ENCODE measurements at regions not wholly inside any gene's neighbourhood (a gene's known extent, or its start where the extent isn't known, plus 50 kb on each side); places are given as distances from the start of the nearest gene placed in this dataset.

DNA sequence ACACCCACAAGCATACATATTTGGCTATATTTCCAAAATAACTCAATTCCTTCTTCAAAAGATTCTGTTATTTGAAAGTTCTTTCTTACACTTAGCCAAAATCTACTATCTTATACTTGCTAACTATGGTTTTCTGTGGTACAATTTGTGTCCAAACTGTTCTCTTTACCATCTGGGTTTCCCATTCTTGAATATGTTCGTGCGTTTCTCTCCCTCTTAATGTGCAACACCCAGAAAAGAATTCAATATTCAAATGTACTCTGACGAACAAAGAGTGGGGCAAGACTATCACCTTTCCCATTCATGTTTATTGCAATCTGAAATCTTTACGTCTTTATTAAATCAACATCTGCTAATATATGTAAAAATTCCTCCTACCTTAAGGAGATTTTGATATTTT, 912.7 kb downstream of the FAT4 start:
- Histone ChIP-seq H3K27me3 (ENCODE audit: control insufficient read depth, insufficient read depth, low read length) (no peaks in the 10 kb centered on the region), H3K4me1 (ENCODE audit: control insufficient read depth, extremely low read depth, insufficient read depth, low read length) (no peaks in the 10 kb centered on the region), H3K27ac (ENCODE audit: insufficient read depth, low read length) (no peak overlapping the region), H3K9me3 (ENCODE audit: control insufficient read depth, insufficient read depth, low read depth, low read length) (no peaks in the 10 kb centered on the region), H3K4me2 (ENCODE audit: extremely low read depth, insufficient read depth, low read length) (no peak overlapping the region), H3K4me3 (replicated peaks in 1 of 4; ENCODE audit: control extremely low read depth in 1 of 4, insufficient read depth in 1 of 4, low read depth in 3 of 4, low read length in 4 of 4) (no peak overlapping the region), H3K9ac (ENCODE audit: insufficient read depth, low read length) (no peak overlapping the region), H4K20me1 (ENCODE audit: control insufficient read depth, extremely low read depth, insufficient read depth, low read length) (no peaks in the 10 kb centered on the region), H2AFZ (ENCODE audit: low read length) (no peak overlapping the region), H3K36me3 (ENCODE audit: control insufficient read depth, insufficient read depth, low read length) (no peaks in the 10 kb centered on the region), H3K79me2 (ENCODE audit: control insufficient read depth, insufficient read depth, low read length) (no peaks in the 10 kb centered on the region)
- DNase-seq (ENCODE audit: low read depth in 2 of 2), result no peak
- TF ChIP-seq EZH2 (IDR thresholded peaks at IDR 0.05; ENCODE audit: low read length, missing control alignments), result no peak
- TF ChIP-seq, protein P1, sequence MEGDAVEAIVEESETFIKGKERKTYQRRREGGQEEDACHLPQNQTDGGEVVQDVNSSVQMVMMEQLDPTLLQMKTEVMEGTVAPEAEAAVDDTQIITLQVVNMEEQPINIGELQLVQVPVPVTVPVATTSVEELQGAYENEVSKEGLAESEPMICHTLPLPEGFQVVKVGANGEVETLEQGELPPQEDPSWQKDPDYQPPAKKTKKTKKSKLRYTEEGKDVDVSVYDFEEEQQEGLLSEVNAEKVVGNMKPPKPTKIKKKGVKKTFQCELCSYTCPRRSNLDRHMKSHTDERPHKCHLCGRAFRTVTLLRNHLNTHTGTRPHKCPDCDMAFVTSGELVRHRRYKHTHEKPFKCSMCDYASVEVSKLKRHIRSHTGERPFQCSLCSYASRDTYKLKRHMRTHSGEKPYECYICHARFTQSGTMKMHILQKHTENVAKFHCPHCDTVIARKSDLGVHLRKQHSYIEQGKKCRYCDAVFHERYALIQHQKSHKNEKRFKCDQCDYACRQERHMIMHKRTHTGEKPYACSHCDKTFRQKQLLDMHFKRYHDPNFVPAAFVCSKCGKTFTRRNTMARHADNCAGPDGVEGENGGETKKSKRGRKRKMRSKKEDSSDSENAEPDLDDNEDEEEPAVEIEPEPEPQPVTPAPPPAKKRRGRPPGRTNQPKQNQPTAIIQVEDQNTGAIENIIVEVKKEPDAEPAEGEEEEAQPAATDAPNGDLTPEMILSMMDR (conservative IDR thresholded peaks at IDR 0.05 in 1 of 2, IDR thresholded peaks at IDR 0.05 in 1 of 2; ENCODE audit: low read depth in 1 of 2, low read length in 2 of 2), result no peak

DNA sequence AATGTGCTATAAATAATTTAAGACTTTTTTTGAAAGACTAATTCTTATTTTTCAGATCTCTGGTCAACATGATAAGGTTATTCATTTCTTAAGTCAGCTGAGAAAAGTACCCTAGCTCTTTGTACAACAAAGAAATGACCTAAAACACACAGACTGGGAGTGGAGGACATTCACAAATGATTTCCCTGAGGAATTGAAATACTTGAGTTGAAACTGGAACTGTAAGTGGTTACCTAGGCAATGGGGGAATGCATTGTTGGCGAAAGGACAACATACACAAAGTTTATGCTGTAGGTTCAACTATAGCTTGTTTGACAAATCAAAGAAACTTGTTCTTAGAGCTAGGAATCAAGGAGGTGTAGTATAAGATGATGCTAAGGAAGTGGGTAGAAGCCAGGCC, 915.5 kb downstream of the FAT4 start:
- H3K79me2 ChIP-seq (ENCODE audit: control insufficient read depth, insufficient read depth, low read length), result no peaks in the 10 kb centered on the region
- H3K4me1 ChIP-seq (ENCODE audit: control insufficient read depth, extremely low read depth, insufficient read depth, low read length), result no peaks in the 10 kb centered on the region
- no peak overlapping the region for H3K27ac ChIP-seq (ENCODE audit: insufficient read depth, low read length)
- H4K20me1 ChIP-seq (ENCODE audit: control insufficient read depth, extremely low read depth, insufficient read depth, low read length), result no peaks in the 10 kb centered on the region
- no peak overlapping the region for H3K4me2 ChIP-seq (ENCODE audit: extremely low read depth, insufficient read depth, low read length)
- H3K27me3 ChIP-seq (ENCODE audit: control insufficient read depth, insufficient read depth, low read length), result no peaks in the 10 kb centered on the region
- DNase-seq (ENCODE audit: low read depth in 2 of 2), result no peak
- H3K36me3 ChIP-seq (ENCODE audit: control insufficient read depth, insufficient read depth, low read length), result no peaks in the 10 kb centered on the region
- no peak overlapping the region for H2AFZ ChIP-seq (ENCODE audit: low read length)
- no peaks in the 10 kb centered on the region for H3K9me3 ChIP-seq (ENCODE audit: control insufficient read depth, insufficient read depth, low read depth, low read length)
- no peak overlapping the region for H3K4me3 ChIP-seq (replicated peaks in 1 of 4; ENCODE audit: control extremely low read depth in 1 of 4, insufficient read depth in 1 of 4, low read depth in 3 of 4, low read length in 4 of 4)
- H3K9ac ChIP-seq (ENCODE audit: insufficient read depth, low read length), result no peak overlapping the region
- TF ChIP-seq EZH2 (IDR thresholded peaks at IDR 0.05; ENCODE audit: low read length, missing control alignments), result no peak
- TF ChIP-seq, protein P1 (conservative IDR thresholded peaks at IDR 0.05 in 1 of 2, IDR thresholded peaks at IDR 0.05 in 1 of 2; ENCODE audit: low read depth in 1 of 2, low read length in 2 of 2), result no peak

DNA sequence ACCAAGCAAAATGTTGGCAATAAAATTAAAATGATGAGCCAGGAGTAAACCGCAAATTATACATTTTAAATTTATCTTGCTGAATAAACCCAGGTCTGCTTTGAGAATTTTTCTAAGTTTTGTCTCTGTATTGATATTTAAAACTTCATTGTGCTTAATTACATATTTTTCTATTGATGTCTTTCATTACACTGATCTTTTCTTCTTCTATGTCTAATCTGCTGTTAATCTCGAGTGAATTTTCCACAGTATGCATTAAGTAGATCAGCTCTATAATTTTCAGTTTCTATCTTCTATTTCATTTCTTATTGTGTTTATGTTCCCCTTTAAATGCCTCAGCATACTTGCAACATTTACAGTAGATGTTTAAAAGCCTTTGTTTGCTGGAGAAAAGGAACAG, 918.7 kb downstream of the FAT4 start:
- no peak for DNase-seq (ENCODE audit: low read depth in 2 of 2)
- H4K20me1 ChIP-seq (ENCODE audit: control insufficient read depth, extremely low read depth, insufficient read depth, low read length), result no peaks in the 10 kb centered on the region

More for the DNA sequence above, 918.7 kb downstream of the FAT4 start:
- no peak overlapping the region for H3K9ac ChIP-seq (ENCODE audit: insufficient read depth, low read length)
- no peak overlapping the region for H2AFZ ChIP-seq (ENCODE audit: low read length)
- H3K4me3 ChIP-seq (replicated peaks in 1 of 4; ENCODE audit: control extremely low read depth in 1 of 4, insufficient read depth in 1 of 4, low read depth in 3 of 4, low read length in 4 of 4), result no peak overlapping the region
- H3K27ac ChIP-seq (ENCODE audit: insufficient read depth, low read length), result no peak overlapping the region
- no peaks in the 10 kb centered on the region for H3K36me3 ChIP-seq (ENCODE audit: control insufficient read depth, insufficient read depth, low read length)
- H3K4me1 ChIP-seq (ENCODE audit: control insufficient read depth, extremely low read depth, insufficient read depth, low read length), result no peaks in the 10 kb centered on the region
- no peaks in the 10 kb centered on the region for H3K27me3 ChIP-seq (ENCODE audit: control insufficient read depth, insufficient read depth, low read length)
- TF ChIP-seq, protein P1 (conservative IDR thresholded peaks at IDR 0.05 in 1 of 2, IDR thresholded peaks at IDR 0.05 in 1 of 2; ENCODE audit: low read depth in 1 of 2, low read length in 2 of 2), result no peak
- TF ChIP-seq EZH2 (IDR thresholded peaks at IDR 0.05; ENCODE audit: low read length, missing control alignments), result no peak
- H3K4me2 ChIP-seq (ENCODE audit: extremely low read depth, insufficient read depth, low read length), result no peak overlapping the region
- H3K9me3 ChIP-seq (ENCODE audit: control insufficient read depth, insufficient read depth, low read depth, low read length), result no peaks in the 10 kb centered on the region
- no peaks in the 10 kb centered on the region for H3K79me2 ChIP-seq (ENCODE audit: control insufficient read depth, insufficient read depth, low read length)

All from fibroblast of lung (primary cell).